ENCODE measurements at regions not wholly inside any gene's neighbourhood (a gene's known extent, or its start where the extent isn't known, plus 50 kb on each side); places are given as distances from the start of the nearest gene placed in this dataset.

DNA sequence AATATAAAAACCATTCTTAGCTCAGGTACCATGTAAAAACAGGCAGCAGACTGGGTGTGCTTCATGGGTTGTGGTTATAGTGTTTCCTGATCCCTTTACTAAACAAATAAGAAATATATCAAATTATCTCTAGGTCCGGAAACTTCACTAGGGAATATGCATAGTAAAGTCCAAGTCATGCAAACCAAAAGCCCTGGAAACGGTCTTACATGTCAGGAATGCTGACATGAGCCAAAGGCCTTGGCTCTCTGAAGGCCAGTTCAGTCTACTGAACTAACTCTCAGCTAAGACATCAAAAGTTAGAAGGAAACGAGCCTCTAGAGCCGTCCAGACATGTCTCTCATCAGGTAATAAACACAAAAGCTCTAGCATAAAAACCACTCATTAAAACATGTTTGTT lies 778.9 kb upstream of the ZNF608 start:
- TF ChIP-seq TCF7L2 (IDR thresholded peaks at IDR 0.05; ENCODE audit: low read depth, low read length): no peak
- no peak for TF ChIP-seq CTCF (IDR thresholded peaks at IDR 0.05)
- no peak for TF ChIP-seq REST (IDR thresholded peaks at IDR 0.05; ENCODE audit: insufficient read depth in 1 of 2, low read depth in 2 of 2, low read length in 1 of 2)
- no peak for TF ChIP-seq SIN3A (IDR thresholded peaks at IDR 0.05; ENCODE audit: borderline replicate concordance, insufficient read depth, low read depth, low read length)
